GM18517 (cell line): ENCODE measurements at regions not wholly inside any gene's neighbourhood (a gene's known extent, or its start where the extent isn't known, plus 50 kb on each side); places are given as distances from the start of the nearest gene placed in this dataset.
"Not testable (repeated sequence)": the region's sequence is repeated elsewhere in the genome, so short reads cannot be mapped to it uniquely, and the experiment has no call there.

ENCODE experiments used
- ATAC-seq: cut with Tn5 transposase; IDR thresholded peaks from one replicate; pipeline ENCODE4 v1.9.1; 2021; ENCODE audit warnings: mild to moderate bottlenecking, moderate library complexity; ENCODE audit not compliant: unreplicated experiment

- ATAC-seq, result no peak
These were observed 996.3 kb downstream of the TAF11L14 start for GRCh38 chr5:18630458-18631045.

GRCh38 chr5:18652404-18653215 lies 1018.4 kb downstream of the TAF11L14 start:
- ATAC-seq, result no peak

- peak; percentile 84 for ATAC-seq
These were observed 1019.0 kb downstream of the TAF11L14 start for GRCh38 chr5:18653216-18653752.

GRCh38 chr5:18660511-18660910 lies 1026.3 kb downstream of the TAF11L14 start:
- ATAC-seq, result no peak

- no peak for ATAC-seq
These were observed 1028.0 kb downstream of the TAF11L14 start for GRCh38 chr5:18662231-18662630.

- not testable (repeated sequence) for ATAC-seq
These were observed 1040.0 kb downstream of the TAF11L14 start for GRCh38 chr5:18674212-18674611.

- no peak for ATAC-seq
These were observed 1040.8 kb downstream of the TAF11L14 start for GRCh38 chr5:18675041-18675440.

- no peak for ATAC-seq
These were observed 1052.0 kb downstream of the TAF11L14 start for GRCh38 chr5:18686253-18686652.

- ATAC-seq, result no peak
These were observed 1053.2 kb downstream of the TAF11L14 start for GRCh38 chr5:18687429-18687828.

- ATAC-seq, result no peak
These were observed 1065.4 kb downstream of the TAF11L14 start for GRCh38 chr5:18699681-18700080.

- ATAC-seq, result no peak
These were observed 1068.6 kb downstream of the TAF11L14 start for GRCh38 chr5:18702821-18703220.

- no peak for ATAC-seq
These were observed 1078.8 kb downstream of the TAF11L14 start for GRCh38 chr5:18712936-18713485.

GRCh38 chr5:18720002-18720401 lies 1085.7 kb downstream of the TAF11L14 start:
- peak; percentile 62 for ATAC-seq

- no peak for ATAC-seq
These were observed 1098.6 kb downstream of the TAF11L14 start for GRCh38 chr5:18732556-18733479.

- ATAC-seq, result no peak
These were observed 1101.8 kb downstream of the TAF11L14 start for GRCh38 chr5:18736051-18736398.

- ATAC-seq, result not testable (repeated sequence)
These were observed 1102.5 kb downstream of the TAF11L14 start for GRCh38 chr5:18736736-18737135.

- ATAC-seq, result no peak
These were observed 1106.0 kb downstream of the TAF11L14 start for GRCh38 chr5:18740301-18740700.

- ATAC-seq, result no peak
These were observed 1108.6 kb downstream of the TAF11L14 start for GRCh38 chr5:18742830-18743229.

GRCh38 chr5:18744441-18744840 lies 1110.2 kb downstream of the TAF11L14 start:
- ATAC-seq, result no peak

- ATAC-seq, result peak; percentile 48
These were observed 1111.1 kb downstream of the TAF11L14 start for GRCh38 chr5:18745042-18745987.
